K562 (cell line): ENCODE measurements at regions not wholly inside any gene's neighbourhood (a gene's known extent, or its start where the extent isn't known, plus 50 kb on each side); places are given as distances from the start of the nearest gene placed in this dataset.

Source experiments
- ATAC-seq: fragments of 200-7000 bp; cut with Tn5 transposase; 3 replicates; pipeline ENCODE4 v1.9.1; 2020; ENCODE audit warnings: moderate library complexity
- BruUV-seq: library from RNA; stranded (reverse); fragments of 400-500 nt; replicated peaks from 2 replicates; lab custom pipeline; 2021; lab: Mats Ljungman, UMichigan
- CTCF ChIA-PET: fragments of 300-600 bp; formaldehyde crosslinking; extraction: SDS; loops from one replicate; lab custom pipeline; 2021; ENCODE audit warnings: low intra/inter-chr PET ratio; lab: Yijun Ruan, JAX
- POLR2A ChIA-PET: fragments of 300-600, 350-650 bp; sonication (Branson Sonifier 250); formaldehyde crosslinking; extraction: SDS; loops from one replicate; lab custom pipeline; 2021; ENCODE audit warnings: antibody characterized with exemption, inconsistent platforms; lab: Yijun Ruan, JAX
- DNase-seq, 4 experiments: peaks; one replicate each; pipeline versions ENCODE4 v3.0.0 to v3.0.0-alpha.2; 2011 to 2018; ENCODE audit warnings: low spot score in 3 of 4, mixed read lengths in 3 of 4; ENCODE audit errors: extremely low read depth in 1 of 4
- FAIRE-seq: peaks from 2 replicates; lab custom pipeline; 2011; peaks lifted over from hg19 to GRCh38; lab: Jason Lieb, UNC
- H2AFZ ChIP-seq: 2 replicates; pipeline ENCODE4 v1.6.0; 2011; ENCODE audit warnings: low read depth, low read length, control low read depth, inconsistent platforms
- H3K27ac ChIP-seq: fragments of 200-600 bp; 3 replicates; pipeline ENCODE4 v1.8.0; 2011; ENCODE audit warnings: low read depth, mild to moderate bottlenecking, control low read depth, inconsistent platforms, low read length, moderate library complexity, mixed read lengths; ENCODE audit errors: extremely low read depth
- H3K27me3 ChIP-seq, 2 experiments: fragments of 300-600 bp in 1 of 2; 2 replicates in 1 of 2; 3 replicates in 1 of 2; pipeline versions ENCODE4 v1.6.0 to v1.8.0; 2011; ENCODE audit warnings: inconsistent platforms in 2 of 2, low read length in 2 of 2, mild to moderate bottlenecking in 1 of 2, mixed read lengths in 1 of 2, moderate library complexity in 1 of 2; ENCODE audit not compliant: control insufficient read depth in 2 of 2, insufficient read depth in 2 of 2
- H3K36me3 ChIP-seq: fragments of 300-600 bp; 3 replicates; pipeline ENCODE4 v1.8.0; 2011; ENCODE audit warnings: mild to moderate bottlenecking, low read length, inconsistent platforms; ENCODE audit not compliant: control insufficient read depth, insufficient read depth
- H3K4me1 ChIP-seq, 2 experiments: fragments of 200-600 bp in 1 of 2; replicated peaks in 1 of 2; 2 replicates in 1 of 2; 3 replicates in 1 of 2; pipeline versions ENCODE4 v1.5.1 to v1.8.0; 2011; ENCODE audit warnings: inconsistent platforms in 2 of 2, low read length in 2 of 2, mild to moderate bottlenecking in 1 of 2, mixed read lengths in 1 of 2, moderate library complexity in 1 of 2; ENCODE audit not compliant: control insufficient read depth in 2 of 2, insufficient read depth in 2 of 2
- H3K4me2 ChIP-seq: 2 replicates; pipeline ENCODE4 v1.6.1; 2011; ENCODE audit warnings: low read length, control low read depth, inconsistent platforms, mixed read lengths; ENCODE audit not compliant: insufficient read depth
- H3K4me3 ChIP-seq: fragments of 200-600 bp; sonication (generic), shearing (Covaris generic); 2 replicates; pipeline ENCODE4 v1.5.1; 2016; ENCODE audit warnings: control low read depth, inconsistent platforms
- H3K79me2 ChIP-seq: fragments of 200-600 bp; 3 replicates; pipeline ENCODE4 v1.8.0; 2011; ENCODE audit warnings: low read length, inconsistent platforms; ENCODE audit not compliant: control insufficient read depth, insufficient read depth
- H3K9ac ChIP-seq, 2 experiments: 2 replicates each; pipeline versions ENCODE4 v1.6.0 to v1.6.1; 2011; ENCODE audit warnings: low read depth in 2 of 2, low read length in 2 of 2, control low read depth in 1 of 2, inconsistent platforms in 1 of 2, mild to moderate bottlenecking in 1 of 2, mixed read lengths in 1 of 2; ENCODE audit not compliant: insufficient read depth in 1 of 2
- H3K9me1 ChIP-seq: one replicate; pipeline ENCODE4 v1.6.0; 2011; ENCODE audit warnings: inconsistent platforms, mild to moderate bottlenecking, low read length, moderate library complexity; ENCODE audit not compliant: control insufficient read depth, insufficient read depth
- H3K9me3 ChIP-seq: replicated peaks from 2 replicates; pipeline ENCODE4 v1.5.1; 2011; ENCODE audit warnings: low read depth, low read length, inconsistent platforms; ENCODE audit not compliant: control insufficient read depth, insufficient read depth
- H4K20me1 ChIP-seq: replicated peaks from 2 replicates; pipeline ENCODE4 v1.6.1; 2011; ENCODE audit warnings: low read length, inconsistent platforms, mixed read lengths; ENCODE audit not compliant: control insufficient read depth, insufficient read depth
- ARID2 ChIP-seq: fragments of 450-650 bp; IDR thresholded peaks from 2 replicates; pipeline ENCODE4 v1.6.1; 2017; ENCODE audit warnings: antibody characterized with exemption, mild to moderate bottlenecking
- HDAC6 ChIP-seq: IDR thresholded peaks from 2 replicates; pipeline ENCODE4 v1.6.1; 2012; ENCODE audit warnings: low read depth, mild to moderate bottlenecking, control low read depth, inconsistent platforms, low read length, moderate library complexity
- HMG20B ChIP-seq: fragments of 250-450 bp; sonication (Bioruptor Pico); IDR thresholded peaks from 2 replicates; pipeline ENCODE4 v1.5.0; 2021; ENCODE audit warnings: mild to moderate bottlenecking
- HNRNPLL ChIP-seq: fragments of 200-400 bp; formaldehyde crosslinking; IDR thresholded peaks from 2 replicates; pipeline ENCODE4 v1.6.1; 2017; ENCODE audit warnings: low read length, low read depth, mild to moderate bottlenecking; ENCODE audit not compliant: poor library complexity, severe bottlenecking
- MAFF ChIP-seq: IDR thresholded peaks from 2 replicates; pipeline ENCODE4 v1.6.1; 2012; ENCODE audit warnings: low read length, improper control_type of control experiment
- MBD2 ChIP-seq: sonication (generic); IDR thresholded peaks from 2 replicates; pipeline ENCODE4 v1.6.1; 2016; ENCODE audit warnings: low read depth, borderline replicate concordance
- TBL1XR1 ChIP-seq, 2 experiments: IDR thresholded peaks; 2 replicates each; pipeline ENCODE4 v1.6.1; 2012; ENCODE audit warnings: improper control_type of control experiment in 2 of 2, low read length in 2 of 2, mild to moderate bottlenecking in 1 of 2
- ZBTB7A ChIP-seq: IDR thresholded peaks from 2 replicates; pipeline ENCODE4 v1.6.1; 2011; ENCODE audit warnings: low read depth, mild to moderate bottlenecking, low read length, moderate library complexity, borderline replicate concordance; ENCODE audit not compliant: control insufficient read depth
- ZC3H11A ChIP-seq: IDR thresholded peaks from 2 replicates; pipeline ENCODE4 v1.6.1; 2012; ENCODE audit warnings: low read depth, low read length, improper control_type of control experiment
- ZNF609 ChIP-seq: sonication (generic); formaldehyde crosslinking; IDR thresholded peaks from 2 replicates; pipeline ENCODE4 v1.8.1; 2023; ENCODE audit warnings: missing genetic modification reagents, mild to moderate bottlenecking, borderline replicate concordance
- WGBS: fragments of 100-300 bp; shearing (Covaris generic); methylation state at CpG from one replicate; pipeline ENCODE4 v1.1.6; 2016; ENCODE audit warnings: low coverage, mixed read lengths; ENCODE audit not compliant: insufficient coverage; ENCODE audit errors: missing lambda C conversion rate; 5-methylcytosine and 5-hydroxymethylcytosine counted together
- in situ Hi-C: fragments of 300-500 bp; cut with MboI; formaldehyde crosslinking; loops from 4 replicates; pipeline ENCODE4 v1.15.0; 2018; ENCODE audit warnings: inconsistent platforms, mixed read lengths
- intact Hi-C: fragments of 100-400 bp; cut with micrococcal nuclease; formaldehyde crosslinking; loops from 2 replicates; pipeline ENCODE4 v1.14.2; 2022
- TF ChIP-seq, protein P1 (sequence below): sonication (generic); formaldehyde crosslinking; IDR thresholded peaks from 2 replicates; pipeline ENCODE4 v1.8.1; 2023; ENCODE audit warnings: mild to moderate bottlenecking, missing genetic modification reagents

DNA sequence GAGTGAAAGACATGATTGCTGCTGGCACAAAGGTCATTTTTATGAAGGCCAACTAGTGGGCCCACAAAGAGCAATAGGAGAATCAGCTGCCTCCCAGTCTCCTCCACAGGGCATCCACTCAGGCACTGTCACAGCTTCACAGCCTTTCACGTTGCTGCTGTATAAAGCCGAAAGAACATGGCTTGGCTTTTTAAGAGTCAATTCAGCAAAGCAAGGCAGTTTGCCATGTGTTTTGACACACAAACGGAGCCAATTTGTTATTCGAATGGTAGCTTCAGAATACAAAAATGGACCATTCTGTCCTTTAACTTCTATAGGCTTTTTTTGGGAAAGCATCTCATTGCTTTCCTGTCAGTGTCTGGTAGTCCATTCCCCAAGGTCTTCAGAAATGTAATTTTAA lies 283.4 kb upstream of the PARD3B start:
- ChIA-PET POLR2A (no interaction called here), CTCF (no interaction called here)
- Histone ChIP-seq H3K27ac (no peak overlapping the region), H3K4me2 (no peak overlapping the region), H3K36me3 (no peaks in the 10 kb centered on the region), H3K9me1 (no peaks in the 10 kb centered on the region), H3K9ac (no peak overlapping the region), H3K27me3 (peaks cover 0 to 7% of the 10 kb centered on the region in 2 experiments; a peak in 2 of 5 replicates), H3K4me3 (no peak overlapping the region), H2AFZ (no peak overlapping the region), H3K79me2 (no peaks in the 10 kb centered on the region), H3K9me3 (no peaks in the 10 kb centered on the region), H4K20me1 (no peaks in the 10 kb centered on the region), H3K4me1 (no peaks in the 10 kb centered on the region)
- no TSS peak for BruUV-seq
- intact Hi-C loops (loop anchor here (5.0 to 10.0 kb wide), 2 partner anchors 603 to 1415 kb away; no protein-coding TSS in a partner anchor), in situ Hi-C loops (loop anchor here (25.0 kb wide), 1 partner anchor 1425 kb away; the partner anchor contains the start of gene NRP2)
- no peak for FAIRE-seq
- no peak for DNase-seq
- WGBS: 3% methylated on average over 4 of the region's 4 CpGs
- ATAC-seq: no peak
- TF ChIP-seq HMG20B (no peak), HDAC6 (no peak), ZC3H11A (no peak), TBL1XR1 (IDR thresholded peaks at IDR 0.05; ENCODE audit: low read length in 2 of 2) (no peak), ZNF609 (no peak), MAFF (no peak), HNRNPLL (no peak), MBD2 (no peak), ZBTB7A (no peak), ARID2 (no peak)
- TF ChIP-seq, protein P1, sequence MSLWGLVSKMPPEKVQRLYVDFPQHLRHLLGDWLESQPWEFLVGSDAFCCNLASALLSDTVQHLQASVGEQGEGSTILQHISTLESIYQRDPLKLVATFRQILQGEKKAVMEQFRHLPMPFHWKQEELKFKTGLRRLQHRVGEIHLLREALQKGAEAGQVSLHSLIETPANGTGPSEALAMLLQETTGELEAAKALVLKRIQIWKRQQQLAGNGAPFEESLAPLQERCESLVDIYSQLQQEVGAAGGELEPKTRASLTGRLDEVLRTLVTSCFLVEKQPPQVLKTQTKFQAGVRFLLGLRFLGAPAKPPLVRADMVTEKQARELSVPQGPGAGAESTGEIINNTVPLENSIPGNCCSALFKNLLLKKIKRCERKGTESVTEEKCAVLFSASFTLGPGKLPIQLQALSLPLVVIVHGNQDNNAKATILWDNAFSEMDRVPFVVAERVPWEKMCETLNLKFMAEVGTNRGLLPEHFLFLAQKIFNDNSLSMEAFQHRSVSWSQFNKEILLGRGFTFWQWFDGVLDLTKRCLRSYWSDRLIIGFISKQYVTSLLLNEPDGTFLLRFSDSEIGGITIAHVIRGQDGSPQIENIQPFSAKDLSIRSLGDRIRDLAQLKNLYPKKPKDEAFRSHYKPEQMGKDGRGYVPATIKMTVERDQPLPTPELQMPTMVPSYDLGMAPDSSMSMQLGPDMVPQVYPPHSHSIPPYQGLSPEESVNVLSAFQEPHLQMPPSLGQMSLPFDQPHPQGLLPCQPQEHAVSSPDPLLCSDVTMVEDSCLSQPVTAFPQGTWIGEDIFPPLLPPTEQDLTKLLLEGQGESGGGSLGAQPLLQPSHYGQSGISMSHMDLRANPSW (CRISPR knock-in tag): no peak
